Ovary (tissue), 7 donors: ENCODE measurements at regions not wholly inside any gene's neighbourhood (a gene's known extent, or its start where the extent isn't known, plus 50 kb on each side); places are given as distances from the start of the nearest gene placed in this dataset.

ENCODE experiments used
- DNase-seq, 5 donors: peaks; one replicate each; pipeline ENCODE4 v3.0.0-alpha.2; 2019 to 2020
- H3K27ac ChIP-seq, 2 donors: fragments of 200-600 bp; one replicate each; pipeline versions ENCODE4 v1.5.1 to v1.8.0; 2019 to 2022
- H3K27me3 ChIP-seq: fragments of 200-600 bp; one replicate; pipeline ENCODE4 v1.8.0; 2022
- H3K36me3 ChIP-seq: fragments of 200-600 bp; sonication (generic); one replicate; pipeline ENCODE4 v1.5.1; 2019
- H3K4me1 ChIP-seq: one replicate; pipeline ENCODE4 v1.8.1; 2013; ENCODE audit warnings: mild to moderate bottlenecking, moderate library complexity; ENCODE audit not compliant: insufficient read depth
- H3K4me3 ChIP-seq: fragments of 200-600 bp; sonication (generic); one replicate; pipeline ENCODE4 v1.5.1; 2017
- H3K9me3 ChIP-seq, 2 donors: fragments of 200-600 bp in 1 of 2; sonication (generic) in 1 of 2; one replicate each; pipeline versions ENCODE4 v1.5.1 to v1.8.1; 2013 to 2019; ENCODE audit warnings: mild to moderate bottlenecking in 1 of 2, moderate library complexity in 1 of 2
- EP300 ChIP-seq: sonication (generic); formaldehyde crosslinking; IDR thresholded peaks from one replicate; pipeline ENCODE4 v1.6.1; 2017; ENCODE audit warnings: antibody characterized with exemption
- POLR2A ChIP-seq: fragments of 450-650 bp; IDR thresholded peaks from one replicate; pipeline ENCODE4 v1.6.1; 2017; ENCODE audit warnings: antibody characterized with exemption, mild to moderate bottlenecking, moderate library complexity
- WGBS, 3 donors: extraction: QIAGEN DNeasy Blood & Tissue Kit in 1 of 3; methylation state at CpG; one replicate each; pipeline versions ENCODE4 v1.1.5 to v1.1.7; 2013 to 2017; 5-methylcytosine and 5-hydroxymethylcytosine counted together
- intact Hi-C, 4 donors: fragments of 100-400 bp; cut with DNase I; formaldehyde crosslinking; loops; one replicate each; pipeline versions ENCODE4 v1.11.0 to v1.15.1; 2022 to 2023
- TF ChIP-seq, protein P1 (sequence below), 3 donors: fragments of 450-650 bp in 2 of 3; fragments of 200-600 bp in 1 of 3; IDR thresholded peaks; one replicate each; pipeline versions ENCODE4 v1.5.1 to v1.8.0; 2016 to 2022; ENCODE audit warnings: antibody characterized with exemption in 3 of 3, mild to moderate bottlenecking in 1 of 3
- donor health status: DM: no; HTN: no; CAD: no; lungs with moderate emphysema.
- donor health status: DM: no; HTN: no; CAD: no.
- donor health status: Bipolar disorder and iron deficiency.
- donor health status: DM: no; HTN: no; CAD: no.
- donor health status: DM: yes; HTN: yes; CAD: no.

DNA sequence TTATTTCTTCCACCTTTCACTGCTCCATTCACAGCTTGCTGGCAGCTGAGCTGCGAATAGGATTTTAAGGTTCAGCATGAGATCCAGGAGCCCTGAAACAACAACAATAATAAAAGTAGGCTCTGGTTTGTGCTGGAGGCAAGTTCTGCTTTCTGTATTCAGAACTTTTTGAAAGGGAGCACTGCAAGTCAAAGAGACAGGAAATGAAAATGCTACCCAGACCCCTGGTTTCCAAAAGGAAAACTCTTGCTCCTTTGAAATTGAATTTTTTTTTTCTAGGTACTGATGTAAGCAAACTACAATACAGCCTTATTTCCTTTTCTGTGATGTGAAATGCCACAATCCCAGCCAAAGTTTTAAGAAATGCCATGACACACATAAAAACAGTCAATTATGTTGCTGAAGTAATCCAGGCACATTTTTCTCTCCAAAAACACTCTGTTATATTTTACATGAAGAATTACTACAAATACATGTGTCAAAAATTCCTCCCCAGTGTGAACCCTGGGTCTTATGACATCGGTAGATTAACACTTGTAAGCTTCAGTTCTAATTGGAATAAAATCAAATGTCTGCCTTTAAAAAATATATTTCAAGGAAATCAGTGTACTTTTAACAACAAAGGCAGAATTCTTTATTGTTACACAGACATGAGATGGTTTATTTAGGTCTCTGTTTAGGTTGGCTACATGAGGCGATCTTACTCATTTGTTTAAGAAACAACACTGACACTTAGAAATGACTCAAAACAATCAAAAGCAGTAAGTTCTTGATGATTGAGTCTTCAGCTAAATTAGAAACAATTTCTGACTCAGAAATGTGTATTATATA is 656.7 kb downstream of the EPHA7 start:
- intact Hi-C loops, result no loop called here
- Histone ChIP-seq H3K27me3 (no peaks in the 10 kb centered on the region), H3K27ac (no peak overlapping the region), H3K4me1 (no peaks in the 10 kb centered on the region), H3K36me3 (no peaks in the 10 kb centered on the region), H3K9me3 (no peaks in the 10 kb centered on the region), H3K4me3 (no peak overlapping the region)
- DNase-seq, result no peak
- 43 to 46% (median 43%) methylated on average over 3 of the region's 3 CpGs for WGBS, 3 donors
- TF ChIP-seq EP300 (no peak), POLR2A (no peak)
- TF ChIP-seq, protein P1, sequence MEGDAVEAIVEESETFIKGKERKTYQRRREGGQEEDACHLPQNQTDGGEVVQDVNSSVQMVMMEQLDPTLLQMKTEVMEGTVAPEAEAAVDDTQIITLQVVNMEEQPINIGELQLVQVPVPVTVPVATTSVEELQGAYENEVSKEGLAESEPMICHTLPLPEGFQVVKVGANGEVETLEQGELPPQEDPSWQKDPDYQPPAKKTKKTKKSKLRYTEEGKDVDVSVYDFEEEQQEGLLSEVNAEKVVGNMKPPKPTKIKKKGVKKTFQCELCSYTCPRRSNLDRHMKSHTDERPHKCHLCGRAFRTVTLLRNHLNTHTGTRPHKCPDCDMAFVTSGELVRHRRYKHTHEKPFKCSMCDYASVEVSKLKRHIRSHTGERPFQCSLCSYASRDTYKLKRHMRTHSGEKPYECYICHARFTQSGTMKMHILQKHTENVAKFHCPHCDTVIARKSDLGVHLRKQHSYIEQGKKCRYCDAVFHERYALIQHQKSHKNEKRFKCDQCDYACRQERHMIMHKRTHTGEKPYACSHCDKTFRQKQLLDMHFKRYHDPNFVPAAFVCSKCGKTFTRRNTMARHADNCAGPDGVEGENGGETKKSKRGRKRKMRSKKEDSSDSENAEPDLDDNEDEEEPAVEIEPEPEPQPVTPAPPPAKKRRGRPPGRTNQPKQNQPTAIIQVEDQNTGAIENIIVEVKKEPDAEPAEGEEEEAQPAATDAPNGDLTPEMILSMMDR (IDR thresholded peaks at IDR 0.05), result no peak

DNA sequence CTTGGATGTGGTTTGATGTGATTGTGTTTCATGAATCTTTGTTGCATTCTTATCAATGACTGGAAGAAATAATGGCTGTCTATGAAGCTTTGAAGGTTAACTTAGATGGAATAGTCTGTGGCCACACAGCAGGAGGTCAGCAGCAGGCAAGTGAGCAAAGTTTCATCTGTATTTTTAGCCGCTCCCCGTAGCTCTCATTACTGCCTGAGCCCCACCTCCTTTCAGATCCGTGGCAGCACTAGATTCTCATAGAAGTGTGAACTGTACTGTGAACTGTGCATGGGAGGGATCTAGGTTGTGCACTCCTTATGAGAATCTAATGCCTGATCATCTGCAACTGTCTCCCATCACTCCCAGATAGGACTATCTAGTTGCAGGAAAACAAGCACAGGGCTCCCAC is 660.2 kb downstream of the EPHA7 start:
- H3K4me3 ChIP-seq, result no peak overlapping the region
- no peak overlapping the region for H3K27ac ChIP-seq
- 71 to 76% (median 74%) methylated on average over 3 of the region's 3 CpGs for WGBS, 3 donors
- no peaks in the 10 kb centered on the region for H3K36me3 ChIP-seq
- DNase-seq, result no peak
- TF ChIP-seq EP300 (no peak), POLR2A (no peak)
- TF ChIP-seq, protein P1 (IDR thresholded peaks at IDR 0.05), result no peak
- no peaks in the 10 kb centered on the region for H3K27me3 ChIP-seq
- intact Hi-C loops, result no loop called here
- no peaks in the 10 kb centered on the region for H3K9me3 ChIP-seq
- no peaks in the 10 kb centered on the region for H3K4me1 ChIP-seq

DNA sequence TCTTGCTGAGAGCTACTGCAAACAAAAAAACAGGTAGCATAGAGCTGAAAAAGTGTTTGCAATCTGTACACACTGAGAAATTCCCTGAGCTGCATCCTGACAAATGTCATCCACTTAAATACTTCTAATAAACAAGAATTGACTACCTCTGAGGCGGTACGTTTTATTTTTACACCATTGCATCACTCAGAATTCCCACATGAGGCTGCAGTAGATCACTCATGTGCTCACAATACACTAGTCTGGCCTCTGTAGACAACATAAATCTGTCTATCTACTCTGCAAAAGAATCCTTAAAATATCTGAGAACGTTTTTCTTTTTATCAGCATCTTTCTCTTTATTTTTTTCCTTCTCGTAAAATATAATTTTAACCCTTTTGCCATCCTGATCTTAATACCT is 661.4 kb downstream of the EPHA7 start:
- Histone ChIP-seq H3K27me3 (no peaks in the 10 kb centered on the region), H3K4me3 (no peak overlapping the region), H3K36me3 (no peaks in the 10 kb centered on the region), H3K9me3 (no peaks in the 10 kb centered on the region), H3K27ac (no peak overlapping the region), H3K4me1 (no peaks in the 10 kb centered on the region)
- intact Hi-C loops, result no loop called here
- WGBS, 3 donors, result 46 to 54% (median 46%) methylated on average over 4 of the region's 4 CpGs
- DNase-seq, result no peak
- TF ChIP-seq POLR2A (no peak), EP300 (no peak)
- TF ChIP-seq, protein P1 (IDR thresholded peaks at IDR 0.05), result no peak

DNA sequence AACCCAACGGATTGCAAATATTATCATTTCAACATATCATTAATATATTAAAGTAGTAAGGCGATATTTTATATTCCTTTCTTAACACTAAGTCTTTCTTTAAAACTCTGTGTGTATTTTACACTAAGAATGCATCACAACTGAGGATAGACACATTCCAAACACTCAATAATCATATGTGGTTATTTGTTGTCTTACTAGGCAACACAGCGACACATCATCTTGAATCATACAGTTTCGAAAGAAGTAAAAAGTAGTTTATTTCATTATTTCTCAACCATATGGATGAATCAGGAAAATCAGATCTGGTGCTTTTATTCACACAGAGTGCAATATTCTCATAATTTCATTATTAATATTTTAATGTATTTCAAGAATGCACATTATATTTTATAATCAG is 662.4 kb downstream of the EPHA7 start:
- TF ChIP-seq EP300, result no peak
- TF ChIP-seq, protein P1 (IDR thresholded peaks at IDR 0.05), result no peak
- TF ChIP-seq POLR2A, result no peak
- Histone ChIP-seq H3K9me3 (no peaks in the 10 kb centered on the region), H3K4me1 (no peaks in the 10 kb centered on the region), H3K27ac (no peak overlapping the region), H3K36me3 (no peaks in the 10 kb centered on the region), H3K27me3 (no peaks in the 10 kb centered on the region), H3K4me3 (no peak overlapping the region)
- DNase-seq, result no peak
- intact Hi-C loops, result no loop called here
- 89 to 90% (median 90%) methylated on average over 4 of the region's 4 CpGs for WGBS, 3 donors
